Ammon's horn (tissue), 1 donor: ENCODE measurements at regions not wholly inside any gene's neighbourhood (a gene's known extent, or its start where the extent isn't known, plus 50 kb on each side); places are given as distances from the start of the nearest gene placed in this dataset.
"Not testable (repeated sequence)": the region's sequence is repeated elsewhere in the genome, so short reads cannot be mapped to it uniquely, and the experiment has no call there.

Experiments used
- DNase-seq: peaks from one replicate; pipeline ENCODE4 v3.0.0-alpha.2; 2016; ENCODE audit warnings: low spot score

GRCh38 chrX:31014474-31014873 lies 57.4 kb downstream of the FTHL17 start:
- DNase-seq: not testable (repeated sequence)

- DNase-seq: no peak
Measured at GRCh38 chrX:31012509-31013025, 59.3 kb downstream of the FTHL17 start.

- DNase-seq: no peak
Measured at GRCh38 chrX:31007321-31007720, 64.5 kb downstream of the FTHL17 start.

GRCh38 chrX:31006027-31006426 lies 65.8 kb downstream of the FTHL17 start:
- no peak for DNase-seq

- no peak for DNase-seq
Measured at GRCh38 chrX:30997411-30997810, 74.4 kb downstream of the FTHL17 start.

GRCh38 chrX:30995705-30996104 lies 76.1 kb downstream of the FTHL17 start:
- DNase-seq: no peak

- no peak for DNase-seq
Measured at GRCh38 chrX:30995060-30995700, 76.7 kb downstream of the FTHL17 start.

GRCh38 chrX:30994018-30994417 lies 77.8 kb downstream of the FTHL17 start:
- DNase-seq: not testable (repeated sequence)

- peak; percentile 5 for DNase-seq
Measured at GRCh38 chrX:30992381-30992904, 79.4 kb downstream of the FTHL17 start.

GRCh38 chrX:30990361-30990760 lies 81.5 kb downstream of the FTHL17 start:
- DNase-seq: no peak

- DNase-seq: no peak
Measured at GRCh38 chrX:30982467-30982866, 89.4 kb downstream of the FTHL17 start.

- DNase-seq: no peak
Measured at GRCh38 chrX:30981968-30982367, 89.9 kb downstream of the FTHL17 start.

- DNase-seq: no peak
Measured at GRCh38 chrX:30979271-30979670, 90.2 kb upstream of the TAB3 start.

GRCh38 chrX:30975467-30975866 lies 86.4 kb upstream of the TAB3 start:
- no peak for DNase-seq

GRCh38 chrX:30973784-30974427 lies 84.9 kb upstream of the TAB3 start:
- no peak for DNase-seq

GRCh38 chrX:30971774-30972603 lies 82.9 kb upstream of the TAB3 start:
- DNase-seq: peak; percentile 24

GRCh38 chrX:30967516-30967915 lies 78.5 kb upstream of the TAB3 start:
- no peak for DNase-seq

- no peak for DNase-seq
Measured at GRCh38 chrX:30965767-30966166, 76.7 kb upstream of the TAB3 start.

GRCh38 chrX:30961387-30962174 lies 72.5 kb upstream of the TAB3 start:
- no peak for DNase-seq

GRCh38 chrX:30957753-30958152 lies 68.7 kb upstream of the TAB3 start:
- no peak for DNase-seq

- no peak for DNase-seq
Measured at GRCh38 chrX:30955687-30956086, 66.6 kb upstream of the TAB3 start.

GRCh38 chrX:30951003-30951402 lies 61.9 kb upstream of the TAB3 start:
- DNase-seq: no peak
